Neural progenitor cell (in vitro differentiated cells): ENCODE measurements at regions not wholly inside any gene's neighbourhood (a gene's known extent, or its start where the extent isn't known, plus 50 kb on each side); places are given as distances from the start of the nearest gene placed in this dataset.
"Not testable (repeated sequence)": the region's sequence is repeated elsewhere in the genome, so short reads cannot be mapped to it uniquely, and the experiment has no call there.

Experiments used
- CTCF ChIP-seq: fragments of 200-600 bp; sonication (generic); IDR thresholded peaks from 2 replicates; pipeline ENCODE4 v1.5.1; 2017; ENCODE audit warnings: antibody characterized with exemption, mild to moderate bottlenecking
- EZH2phosphoT487 ChIP-seq: fragments of 200-600 bp; sonication (generic); IDR thresholded peaks from 2 replicates; pipeline ENCODE4 v1.6.1; 2017; ENCODE audit warnings: antibody characterized with exemption

DNA sequence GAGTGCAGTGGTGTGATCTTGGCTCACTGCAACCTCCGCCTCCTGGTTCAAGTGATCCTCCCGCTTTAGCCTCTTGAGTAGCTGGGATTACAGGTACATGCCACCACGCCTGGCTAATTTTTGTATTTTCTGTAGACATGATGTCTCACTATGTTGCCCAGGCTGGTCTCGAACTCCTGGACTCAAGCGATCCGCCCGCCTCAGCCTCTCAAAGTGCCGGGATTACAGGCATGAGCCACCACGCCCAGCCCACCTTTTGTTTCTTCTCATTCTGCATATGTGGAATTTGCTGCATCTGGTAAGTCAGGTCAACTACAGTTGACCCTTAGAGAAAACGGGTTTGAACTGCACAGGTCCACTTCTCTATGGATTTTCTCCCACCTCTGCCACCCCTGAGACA, 82.6 kb upstream of the VRK1 start:
- TF ChIP-seq CTCF, EZH2phosphoT487: not testable (repeated sequence)
